Stimulated activated memory B cell treated with anti-CD40 and anti-IgM and Interleukin-4, amounts not matched to agents 10 μg/mL and 1 μg/mL and 100 μg/mL, for 72 hours (primary cell): ENCODE measurements at regions not wholly inside any gene's neighbourhood (a gene's known extent, or its start where the extent isn't known, plus 50 kb on each side); places are given as distances from the start of the nearest gene placed in this dataset.
A peak's percentile ranks its signal among the peaks of the same experiment; 100 is the strongest.

Source experiments
- ATAC-seq: fragments of 150-1000 bp; cut with Tn5 transposase; 2 replicates; pipeline ENCODE4 v1.10.0; 2021
- H3K27ac Mint-ChIP-seq: one replicate; pipeline ENCODE4 v1.8.0; 2022; ENCODE audit warnings: mild to moderate bottlenecking, mixed read lengths
- H3K27me3 Mint-ChIP-seq: one replicate; pipeline ENCODE4 v1.8.0; 2022; ENCODE audit warnings: mixed read lengths
- H3K36me3 Mint-ChIP-seq: one replicate; pipeline ENCODE4 v1.8.0; 2022; ENCODE audit warnings: mixed read lengths
- H3K4me1 Mint-ChIP-seq: one replicate; pipeline ENCODE4 v1.8.0; 2022; ENCODE audit warnings: mixed read lengths
- H3K4me3 Mint-ChIP-seq: one replicate; pipeline ENCODE4 v1.8.0; 2022; ENCODE audit warnings: mild to moderate bottlenecking, moderate library complexity, mixed read lengths
- H3K9me3 Mint-ChIP-seq: one replicate; pipeline ENCODE4 v1.8.0; 2022; ENCODE audit warnings: mixed read lengths

DNA sequence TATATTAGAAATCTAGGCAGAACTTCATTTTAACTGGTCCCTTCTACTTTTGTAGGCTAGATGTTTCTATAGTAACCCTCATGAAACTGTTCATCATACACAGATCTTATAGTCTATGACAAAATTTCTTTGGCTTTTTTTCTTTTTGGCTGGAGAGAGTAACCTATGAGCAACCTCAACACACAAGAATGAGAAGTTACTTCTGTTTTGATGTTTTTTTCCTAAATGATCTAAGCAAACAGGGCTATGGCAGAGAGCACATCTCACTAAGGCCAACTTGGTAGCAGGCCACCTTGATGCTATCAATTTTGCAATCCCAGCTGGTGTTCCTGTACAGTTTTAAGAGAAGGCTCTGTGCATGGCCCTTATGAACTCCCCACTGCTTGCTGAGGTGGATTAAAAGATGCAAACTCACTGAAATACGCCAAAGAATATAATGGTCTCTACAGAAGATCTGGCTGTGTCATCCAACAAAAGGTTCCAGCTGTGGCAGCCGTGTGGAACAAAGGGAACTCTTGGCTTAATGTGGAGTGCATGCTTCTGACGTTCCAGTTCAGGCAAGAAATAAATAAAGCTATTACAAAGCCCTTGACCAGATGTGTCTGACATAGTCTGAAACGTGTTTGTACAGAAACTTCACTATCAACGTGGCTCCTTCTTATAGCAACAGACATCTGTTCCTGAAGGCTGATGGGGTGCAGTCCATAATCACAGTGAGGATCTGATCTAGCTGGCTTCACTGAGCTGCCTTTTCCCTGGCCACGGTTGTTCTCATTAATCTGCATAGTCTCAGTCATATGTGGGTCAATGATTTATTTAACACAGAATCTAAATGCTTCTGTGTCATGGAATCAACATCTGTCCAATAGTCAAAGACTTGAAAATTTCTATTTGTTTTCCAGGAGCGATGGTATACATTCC is 481.1 kb downstream of the BMP2 start:
- no peak overlapping the region for H3K4me3 Mint-ChIP-seq
- H3K27ac Mint-ChIP-seq, result no peak overlapping the region
- H3K9me3 Mint-ChIP-seq, result no peaks in the 10 kb centered on the region
- H3K27me3 Mint-ChIP-seq, result no peaks in the 10 kb centered on the region
- no peaks in the 10 kb centered on the region for H3K4me1 Mint-ChIP-seq
- peak; percentile 48 for ATAC-seq
- H3K36me3 Mint-ChIP-seq, result no peaks in the 10 kb centered on the region

DNA sequence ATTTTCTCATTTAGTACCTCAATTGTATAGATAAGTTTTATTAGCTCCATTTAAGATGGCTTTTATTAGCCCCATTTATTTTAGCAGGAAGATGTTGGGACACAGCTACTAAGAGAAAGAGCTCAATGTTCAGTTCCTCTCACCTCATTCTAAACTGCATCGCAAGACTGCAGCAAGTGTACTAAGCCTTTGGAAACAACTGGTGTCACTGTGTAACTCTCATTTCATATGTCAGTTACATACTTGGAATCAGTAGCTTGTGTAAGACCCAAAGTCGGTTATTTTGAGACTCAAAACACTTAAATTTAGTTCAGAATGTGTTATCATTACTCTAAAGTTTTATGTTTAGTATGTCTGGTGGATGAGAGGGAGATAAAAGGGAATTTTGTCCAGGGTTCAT is 482.9 kb downstream of the BMP2 start:
- no peaks in the 10 kb centered on the region for H3K4me1 Mint-ChIP-seq
- H3K9me3 Mint-ChIP-seq, result no peaks in the 10 kb centered on the region
- H3K27ac Mint-ChIP-seq, result no peak overlapping the region
- no peaks in the 10 kb centered on the region for H3K36me3 Mint-ChIP-seq
- no peak for ATAC-seq
- no peaks in the 10 kb centered on the region for H3K27me3 Mint-ChIP-seq
- H3K4me3 Mint-ChIP-seq, result no peak overlapping the region

DNA sequence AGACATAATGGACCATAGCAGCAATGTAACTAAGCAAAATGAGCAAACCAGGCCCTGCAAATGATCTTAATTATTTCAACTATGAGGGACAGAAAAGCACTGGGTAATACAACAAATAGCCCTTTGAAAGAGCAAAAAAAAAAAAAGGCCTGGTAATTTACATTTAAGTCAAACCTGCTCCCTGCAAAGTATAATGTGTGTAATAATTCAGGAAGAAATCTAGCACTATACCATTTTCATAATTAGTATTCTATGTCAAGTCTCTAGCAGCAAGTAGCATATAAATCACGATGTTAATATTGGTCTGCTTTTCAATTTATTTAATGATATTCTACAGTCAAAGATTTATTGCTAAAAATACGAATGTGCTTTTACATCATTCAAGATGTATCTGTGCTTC is 489.6 kb downstream of the BMP2 start:
- Mint-ChIP-seq H3K4me1 (no peaks in the 10 kb centered on the region), H3K4me3 (no peak overlapping the region), H3K36me3 (no peaks in the 10 kb centered on the region), H3K9me3 (no peaks in the 10 kb centered on the region), H3K27me3 (no peaks in the 10 kb centered on the region), H3K27ac (no peak overlapping the region)
- no peak for ATAC-seq

DNA sequence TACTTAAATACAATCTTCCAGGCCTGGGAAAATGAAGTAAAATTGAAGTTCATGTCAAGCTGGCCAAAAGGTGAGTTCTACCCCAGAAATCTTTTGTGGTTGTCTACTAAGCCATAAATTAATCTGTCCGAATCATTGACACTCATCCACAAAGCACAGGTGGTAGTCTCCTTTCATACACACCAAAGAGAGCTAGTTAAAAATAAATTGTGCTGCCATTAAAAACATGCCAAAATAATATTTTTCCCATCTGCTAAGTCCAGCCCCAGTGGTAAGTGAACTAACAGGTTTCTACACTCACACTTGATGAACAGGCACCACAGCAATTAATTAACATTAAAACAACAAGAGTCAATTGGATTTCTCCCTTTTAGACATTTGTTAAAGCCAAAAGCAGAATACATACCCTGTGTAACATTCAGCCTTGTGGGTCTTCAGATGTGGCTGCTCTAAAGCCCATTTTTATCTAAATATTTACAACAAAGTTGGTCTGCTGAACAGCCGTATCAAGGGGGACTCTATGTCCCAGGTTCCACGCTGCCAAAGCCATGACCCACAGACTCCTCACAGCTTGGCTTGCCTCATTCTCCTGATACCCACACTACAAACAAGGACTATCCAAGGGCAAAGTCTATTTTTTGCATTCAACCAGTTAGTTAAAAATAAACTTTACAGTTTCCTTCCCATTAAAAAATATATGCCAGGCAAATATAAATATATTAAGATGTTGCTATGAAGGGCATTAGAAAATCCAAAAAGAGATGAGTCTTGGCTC is 490.4 kb downstream of the BMP2 start:
- ATAC-seq, result no peak
- no peaks in the 10 kb centered on the region for H3K9me3 Mint-ChIP-seq
- no peak overlapping the region for H3K4me3 Mint-ChIP-seq
- H3K27me3 Mint-ChIP-seq, result no peaks in the 10 kb centered on the region
- no peak overlapping the region for H3K27ac Mint-ChIP-seq
- no peaks in the 10 kb centered on the region for H3K36me3 Mint-ChIP-seq
- no peaks in the 10 kb centered on the region for H3K4me1 Mint-ChIP-seq

DNA sequence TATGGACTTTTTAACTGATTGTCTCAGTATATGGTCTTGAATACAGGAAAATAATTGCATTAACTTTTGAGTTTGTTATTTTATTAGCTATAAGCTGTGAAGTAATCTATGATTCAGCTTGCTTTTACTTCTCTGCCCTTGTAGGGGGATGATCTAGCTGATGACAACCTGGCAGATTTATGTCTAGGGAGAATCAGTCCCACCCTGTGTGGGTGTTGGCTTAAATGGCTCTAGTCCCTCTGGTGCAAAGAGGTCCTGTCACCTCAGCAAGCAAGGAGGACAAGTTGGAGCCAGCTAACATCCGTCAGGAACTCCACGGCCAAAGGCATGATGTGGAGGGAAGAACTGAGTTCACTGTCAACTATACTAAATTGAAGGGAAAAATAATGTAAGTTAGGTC is 495.3 kb downstream of the BMP2 start:
- no peaks in the 10 kb centered on the region for H3K36me3 Mint-ChIP-seq
- no peaks in the 10 kb centered on the region for H3K4me1 Mint-ChIP-seq
- no peak overlapping the region for H3K27ac Mint-ChIP-seq
- H3K27me3 Mint-ChIP-seq, result no peaks in the 10 kb centered on the region
- H3K9me3 Mint-ChIP-seq, result no peaks in the 10 kb centered on the region
- no peak overlapping the region for H3K4me3 Mint-ChIP-seq
- no peak for ATAC-seq

DNA sequence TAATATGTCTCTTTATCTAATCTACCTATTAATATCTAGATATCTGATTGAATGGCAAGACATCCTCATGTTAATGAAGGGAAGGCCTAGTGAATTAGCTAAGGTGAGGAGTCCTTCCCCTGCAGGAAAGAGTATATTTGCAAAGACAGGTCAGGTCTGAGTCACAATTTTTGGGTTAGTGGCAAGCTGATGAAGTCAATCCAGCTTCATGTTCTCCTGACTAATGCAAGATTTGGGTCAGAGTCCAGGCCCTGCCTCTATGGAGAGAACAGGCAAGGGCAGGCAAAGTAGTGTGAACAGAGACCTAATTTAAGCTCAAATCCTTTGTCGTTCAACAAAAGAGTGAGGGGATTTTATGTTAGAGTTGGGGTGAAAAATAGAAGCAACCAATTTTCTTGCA is 496.7 kb downstream of the BMP2 start:
- H3K36me3 Mint-ChIP-seq, result no peaks in the 10 kb centered on the region
- no peak overlapping the region for H3K27ac Mint-ChIP-seq
- H3K9me3 Mint-ChIP-seq, result no peaks in the 10 kb centered on the region
- H3K27me3 Mint-ChIP-seq, result no peaks in the 10 kb centered on the region
- ATAC-seq, result no peak
- H3K4me1 Mint-ChIP-seq, result no peaks in the 10 kb centered on the region
- H3K4me3 Mint-ChIP-seq, result no peak overlapping the region

DNA sequence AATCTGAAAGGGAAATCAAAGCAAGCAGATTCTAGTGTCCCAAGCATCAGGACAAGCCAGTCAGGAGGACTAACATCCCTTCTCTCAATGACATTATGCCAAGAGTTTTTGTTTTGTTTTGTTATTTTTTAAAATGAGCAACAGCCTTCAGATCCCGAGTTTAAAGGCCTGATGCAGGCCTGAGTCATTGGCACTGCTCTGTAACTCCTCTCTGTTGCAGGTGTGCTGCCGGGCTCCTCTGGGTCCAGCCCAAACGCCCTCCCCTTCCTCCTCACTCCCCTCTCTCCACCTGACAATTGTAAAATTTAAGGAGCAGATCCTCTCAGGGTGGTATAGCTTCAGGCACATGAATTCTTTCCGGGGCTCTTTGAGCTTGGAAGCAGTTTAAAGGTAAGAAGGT is 502.0 kb downstream of the BMP2 start:
- no peak overlapping the region for H3K4me3 Mint-ChIP-seq
- H3K27me3 Mint-ChIP-seq, result no peaks in the 10 kb centered on the region
- no peaks in the 10 kb centered on the region for H3K9me3 Mint-ChIP-seq
- no peak overlapping the region for H3K27ac Mint-ChIP-seq
- H3K4me1 Mint-ChIP-seq, result no peaks in the 10 kb centered on the region
- no peak for ATAC-seq
- H3K36me3 Mint-ChIP-seq, result no peaks in the 10 kb centered on the region

DNA sequence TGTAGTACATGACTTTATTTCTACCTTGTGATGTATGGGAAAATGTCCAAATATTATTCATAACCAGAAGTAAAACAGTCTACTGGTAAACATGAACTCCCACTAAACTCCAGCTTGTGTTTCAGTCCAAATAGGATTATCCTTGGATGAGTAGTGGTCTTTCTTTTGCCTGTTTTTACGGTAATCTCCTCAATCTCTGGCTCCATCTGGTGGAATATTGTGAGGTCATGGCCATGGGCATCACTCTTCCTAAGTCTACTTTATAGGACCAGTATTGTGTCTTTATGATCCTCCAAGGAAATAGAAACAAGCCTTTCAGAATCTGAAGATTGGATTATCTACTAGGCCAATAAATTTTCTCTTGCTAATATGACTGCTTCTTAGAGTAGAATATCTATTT is 505.0 kb downstream of the BMP2 start:
- no peak overlapping the region for H3K4me3 Mint-ChIP-seq
- no peak for ATAC-seq
- peaks cover 2% of the 10 kb centered on the region for H3K9me3 Mint-ChIP-seq
- no peaks in the 10 kb centered on the region for H3K36me3 Mint-ChIP-seq
- H3K27me3 Mint-ChIP-seq, result no peaks in the 10 kb centered on the region
- no peaks in the 10 kb centered on the region for H3K4me1 Mint-ChIP-seq
- H3K27ac Mint-ChIP-seq, result no peak overlapping the region

DNA sequence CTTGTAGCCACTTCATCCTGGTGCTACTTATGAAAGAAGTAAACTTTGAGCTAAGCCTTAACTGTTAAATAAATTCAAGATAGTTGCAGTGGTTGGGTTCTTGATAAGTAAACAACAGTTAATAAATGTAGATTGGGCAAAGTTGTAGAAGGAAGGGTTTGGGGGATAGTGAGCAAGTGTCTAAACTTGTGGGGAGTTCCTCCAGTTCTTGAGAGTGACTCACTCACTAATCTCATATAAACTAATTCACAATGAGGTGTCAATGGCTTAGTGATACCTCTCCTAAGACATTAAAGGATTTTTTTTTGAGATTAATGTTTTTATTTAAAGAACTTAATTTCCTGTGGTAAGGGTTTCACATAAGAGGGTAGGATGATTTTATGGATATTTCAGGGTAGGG is 507.4 kb downstream of the BMP2 start:
- ATAC-seq, result no peak
- Mint-ChIP-seq H3K9me3 (peaks cover 8% of the 10 kb centered on the region), H3K27me3 (no peaks in the 10 kb centered on the region), H3K4me1 (no peaks in the 10 kb centered on the region), H3K36me3 (no peaks in the 10 kb centered on the region), H3K4me3 (no peak overlapping the region), H3K27ac (no peak overlapping the region)

DNA sequence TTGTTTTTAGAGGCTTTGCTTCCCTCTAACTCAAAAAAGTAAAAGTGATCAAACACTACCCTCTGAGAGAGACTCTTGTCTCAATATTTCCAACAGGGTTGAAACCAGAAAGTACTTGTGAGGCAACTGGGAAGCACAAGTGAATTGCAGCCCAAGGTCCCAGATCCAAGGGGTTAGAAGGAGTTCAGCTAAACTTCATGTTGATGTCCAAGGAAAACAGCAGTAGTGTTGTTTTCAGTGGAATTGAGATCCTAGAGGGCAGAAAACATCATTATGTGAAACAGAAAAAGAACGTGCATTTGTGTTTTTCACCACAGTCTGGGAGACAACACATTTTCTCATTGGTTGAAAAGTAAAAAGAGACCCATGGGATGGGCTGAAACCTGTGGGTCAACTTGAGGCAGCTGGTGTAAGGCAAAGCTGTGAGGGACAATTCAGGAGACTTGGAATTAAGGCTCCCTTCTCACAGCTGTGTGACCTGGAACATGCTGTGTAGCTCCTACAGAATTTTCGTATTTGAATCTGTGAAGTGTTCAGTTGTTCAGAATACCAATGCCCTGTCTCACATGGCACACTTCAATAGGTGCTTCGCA is 508.3 kb downstream of the BMP2 start:
- peaks cover 8% of the 10 kb centered on the region for H3K9me3 Mint-ChIP-seq
- no peaks in the 10 kb centered on the region for H3K4me1 Mint-ChIP-seq
- no peak for ATAC-seq
- no peak overlapping the region for H3K4me3 Mint-ChIP-seq
- H3K27ac Mint-ChIP-seq, result no peak overlapping the region
- no peaks in the 10 kb centered on the region for H3K27me3 Mint-ChIP-seq
- H3K36me3 Mint-ChIP-seq, result no peaks in the 10 kb centered on the region

DNA sequence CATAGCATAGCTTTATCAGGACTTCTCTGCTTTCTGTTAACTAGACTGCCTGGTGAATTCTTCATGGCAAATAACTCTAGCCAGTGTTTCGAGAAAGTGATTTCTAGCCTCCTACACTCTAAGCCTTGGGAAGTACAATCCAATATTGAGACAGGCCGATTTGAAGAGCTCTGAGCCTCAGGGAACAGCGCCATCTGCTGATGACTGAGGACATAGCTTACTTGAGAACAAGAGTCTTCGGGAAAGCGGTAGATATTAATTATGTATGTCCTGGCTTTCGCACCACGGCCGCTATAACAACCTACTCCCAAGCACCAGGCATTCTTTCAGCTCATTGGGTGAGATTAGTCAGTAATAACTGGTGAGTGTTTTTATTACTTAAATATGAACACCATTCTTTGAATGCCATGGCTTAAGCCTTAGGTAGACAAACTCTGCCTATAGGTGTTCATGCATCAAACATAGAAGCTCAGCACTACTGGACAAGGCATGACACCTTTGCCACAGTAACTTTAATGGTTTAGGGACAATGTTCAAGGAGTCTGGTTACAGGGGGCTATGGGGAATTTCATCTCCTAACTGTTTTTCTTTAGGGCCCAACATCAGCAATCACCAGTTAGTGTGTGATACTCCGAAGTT is 518.6 kb downstream of the BMP2 start:
- H3K4me1 Mint-ChIP-seq, result no peaks in the 10 kb centered on the region
- H3K4me3 Mint-ChIP-seq, result no peak overlapping the region
- ATAC-seq, result no peak
- H3K9me3 Mint-ChIP-seq, result peaks cover 1% of the 10 kb centered on the region
- no peak overlapping the region for H3K27ac Mint-ChIP-seq
- H3K36me3 Mint-ChIP-seq, result no peaks in the 10 kb centered on the region
- H3K27me3 Mint-ChIP-seq, result no peaks in the 10 kb centered on the region

DNA sequence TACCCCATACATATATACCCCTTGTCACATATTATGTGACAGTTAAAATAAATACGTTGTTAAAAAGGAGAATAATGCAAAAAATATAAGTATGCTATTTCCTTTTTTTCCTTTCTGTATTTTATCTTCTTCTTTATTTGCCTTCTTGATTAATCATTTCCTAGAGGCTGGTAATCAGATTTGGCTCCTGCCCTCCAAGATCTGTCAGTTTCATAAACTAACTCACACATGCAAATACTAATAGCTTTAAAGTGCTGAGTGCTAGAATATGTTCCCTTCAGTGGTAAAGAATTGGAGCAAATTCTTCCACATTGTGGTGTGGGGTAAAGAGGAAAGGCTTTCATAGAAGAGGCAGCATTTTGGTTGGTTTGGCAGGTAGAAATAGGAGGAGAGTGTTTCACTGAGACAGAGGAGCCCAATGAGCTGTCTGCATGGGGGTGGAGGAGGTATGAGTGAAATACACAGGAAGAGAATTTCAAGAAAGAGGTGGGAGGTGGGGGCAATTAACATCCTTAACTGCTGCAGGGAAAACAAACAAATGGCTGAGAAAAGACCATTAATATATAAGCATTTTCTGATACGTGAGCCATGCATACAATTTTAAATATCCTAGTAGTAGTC is 523.9 kb downstream of the BMP2 start:
- Mint-ChIP-seq H3K4me1 (no peaks in the 10 kb centered on the region), H3K36me3 (no peaks in the 10 kb centered on the region), H3K4me3 (no peak overlapping the region), H3K27ac (no peak overlapping the region), H3K9me3 (peaks cover 5% of the 10 kb centered on the region), H3K27me3 (no peaks in the 10 kb centered on the region)
- ATAC-seq, result no peak

DNA sequence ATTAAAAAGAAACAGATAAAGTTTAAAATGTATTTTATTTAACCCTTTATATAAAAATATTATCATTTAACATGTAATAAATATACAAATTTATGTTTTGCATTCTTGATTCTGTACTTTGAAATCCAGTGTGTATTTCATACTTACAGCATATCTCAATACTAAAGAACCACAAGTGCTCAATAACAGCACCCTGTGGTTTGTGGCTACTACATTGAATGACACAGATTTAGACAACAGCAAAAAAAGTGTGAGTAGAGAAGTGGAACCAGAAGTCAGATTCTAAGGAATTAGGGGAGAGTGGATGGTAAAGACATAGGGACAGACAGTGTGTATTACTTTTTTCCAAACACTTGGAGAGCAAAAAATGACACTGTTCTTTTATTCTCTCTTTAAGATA is 524.5 kb downstream of the BMP2 start:
- H3K4me1 Mint-ChIP-seq, result no peaks in the 10 kb centered on the region
- no peaks in the 10 kb centered on the region for H3K36me3 Mint-ChIP-seq
- no peak overlapping the region for H3K4me3 Mint-ChIP-seq
- H3K27ac Mint-ChIP-seq, result no peak overlapping the region
- no peak for ATAC-seq
- no peaks in the 10 kb centered on the region for H3K27me3 Mint-ChIP-seq
- peaks cover 5% of the 10 kb centered on the region for H3K9me3 Mint-ChIP-seq

DNA sequence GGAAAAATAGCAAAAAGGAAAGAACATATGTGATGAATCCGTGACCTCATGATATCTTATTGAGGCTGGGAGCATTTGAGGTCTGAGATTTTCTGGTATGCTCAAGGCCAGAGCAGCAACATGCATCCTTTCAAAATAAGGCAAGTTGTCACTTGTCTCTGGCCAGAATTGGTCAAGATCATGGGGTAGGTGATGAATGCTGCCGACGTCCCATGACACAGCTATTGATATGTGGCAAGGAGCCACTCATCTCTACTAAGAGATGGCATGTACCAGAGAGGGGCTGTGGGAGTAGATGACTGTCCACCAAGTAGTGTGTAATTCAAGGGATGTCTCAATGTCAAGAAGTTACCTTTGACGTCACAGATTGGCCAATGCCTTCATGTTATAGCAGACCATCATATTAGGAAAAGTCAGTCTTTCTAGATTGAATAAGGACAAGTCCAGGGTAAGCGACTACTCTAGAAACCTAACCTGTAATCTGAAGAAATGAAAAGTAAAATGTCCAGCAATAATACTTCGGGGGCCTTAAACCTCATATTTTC is 527.4 kb downstream of the BMP2 start:
- Mint-ChIP-seq H3K36me3 (no peaks in the 10 kb centered on the region), H3K9me3 (peaks cover 11% of the 10 kb centered on the region), H3K4me3 (no peak overlapping the region), H3K4me1 (no peaks in the 10 kb centered on the region), H3K27ac (no peak overlapping the region), H3K27me3 (no peaks in the 10 kb centered on the region)
- ATAC-seq, result no peak

DNA sequence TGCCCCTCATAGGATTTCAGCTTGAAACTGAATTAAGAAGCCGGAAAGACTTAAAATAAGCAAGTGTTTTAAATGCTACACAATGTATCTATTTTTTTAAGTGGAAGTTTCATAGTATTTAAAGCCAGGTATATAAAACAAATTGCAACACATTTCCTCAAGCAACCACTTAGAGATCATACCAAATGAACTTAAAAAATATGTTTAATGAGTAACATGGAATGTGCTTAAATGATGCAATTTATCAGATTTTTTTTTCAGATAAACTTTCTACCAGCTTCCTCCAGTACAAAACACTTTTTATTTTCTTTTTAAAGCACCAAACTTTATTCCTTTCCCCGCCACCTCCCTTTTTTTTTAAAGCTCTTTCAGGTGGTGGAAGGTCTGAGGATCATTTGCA is 534.3 kb downstream of the BMP2 start:
- peaks cover 8% of the 10 kb centered on the region for H3K9me3 Mint-ChIP-seq
- H3K4me3 Mint-ChIP-seq, result no peak overlapping the region
- H3K36me3 Mint-ChIP-seq, result no peaks in the 10 kb centered on the region
- no peak for ATAC-seq
- H3K27me3 Mint-ChIP-seq, result no peaks in the 10 kb centered on the region
- H3K4me1 Mint-ChIP-seq, result no peaks in the 10 kb centered on the region
- no peak overlapping the region for H3K27ac Mint-ChIP-seq
